ENCODE measurements at regions not wholly inside any gene's neighbourhood (a gene's known extent, or its start where the extent isn't known, plus 50 kb on each side); places are given as distances from the start of the nearest gene placed in this dataset.
"Not testable (repeated sequence)": the region's sequence is repeated elsewhere in the genome, so short reads cannot be mapped to it uniquely, and the experiment has no call there.

DNA sequence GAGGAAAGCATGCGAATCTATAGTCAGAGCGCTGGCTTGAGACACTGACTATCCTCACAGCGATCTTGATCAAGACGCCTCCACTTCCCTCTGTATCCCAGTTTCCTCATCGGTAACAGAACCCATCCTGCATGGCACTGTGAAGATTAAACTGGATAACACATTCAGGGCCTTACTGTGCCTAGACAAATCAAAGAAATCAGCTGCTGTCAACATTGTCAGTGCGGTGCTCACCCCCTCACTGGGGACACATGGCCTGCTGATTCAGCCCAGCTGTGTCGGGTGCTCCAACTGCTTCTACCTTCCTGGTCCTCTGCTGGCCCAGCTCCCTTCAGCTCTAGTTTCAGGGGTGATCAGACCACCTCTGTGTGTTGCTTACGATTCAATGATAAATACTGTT is 268.6 kb upstream of the AGAP1 start:
- no peak for TF ChIP-seq EZH2 (IDR thresholded peaks at IDR 0.05; ENCODE audit: borderline replicate concordance, low read length)
- TF ChIP-seq, protein P1, sequence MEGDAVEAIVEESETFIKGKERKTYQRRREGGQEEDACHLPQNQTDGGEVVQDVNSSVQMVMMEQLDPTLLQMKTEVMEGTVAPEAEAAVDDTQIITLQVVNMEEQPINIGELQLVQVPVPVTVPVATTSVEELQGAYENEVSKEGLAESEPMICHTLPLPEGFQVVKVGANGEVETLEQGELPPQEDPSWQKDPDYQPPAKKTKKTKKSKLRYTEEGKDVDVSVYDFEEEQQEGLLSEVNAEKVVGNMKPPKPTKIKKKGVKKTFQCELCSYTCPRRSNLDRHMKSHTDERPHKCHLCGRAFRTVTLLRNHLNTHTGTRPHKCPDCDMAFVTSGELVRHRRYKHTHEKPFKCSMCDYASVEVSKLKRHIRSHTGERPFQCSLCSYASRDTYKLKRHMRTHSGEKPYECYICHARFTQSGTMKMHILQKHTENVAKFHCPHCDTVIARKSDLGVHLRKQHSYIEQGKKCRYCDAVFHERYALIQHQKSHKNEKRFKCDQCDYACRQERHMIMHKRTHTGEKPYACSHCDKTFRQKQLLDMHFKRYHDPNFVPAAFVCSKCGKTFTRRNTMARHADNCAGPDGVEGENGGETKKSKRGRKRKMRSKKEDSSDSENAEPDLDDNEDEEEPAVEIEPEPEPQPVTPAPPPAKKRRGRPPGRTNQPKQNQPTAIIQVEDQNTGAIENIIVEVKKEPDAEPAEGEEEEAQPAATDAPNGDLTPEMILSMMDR (IDR thresholded peaks at IDR 0.05; ENCODE audit: low read length), result no peak
- no peak overlapping the region for H3K27ac ChIP-seq (ENCODE audit: low read depth, low read length, poor library complexity, severe bottlenecking)

DNA sequence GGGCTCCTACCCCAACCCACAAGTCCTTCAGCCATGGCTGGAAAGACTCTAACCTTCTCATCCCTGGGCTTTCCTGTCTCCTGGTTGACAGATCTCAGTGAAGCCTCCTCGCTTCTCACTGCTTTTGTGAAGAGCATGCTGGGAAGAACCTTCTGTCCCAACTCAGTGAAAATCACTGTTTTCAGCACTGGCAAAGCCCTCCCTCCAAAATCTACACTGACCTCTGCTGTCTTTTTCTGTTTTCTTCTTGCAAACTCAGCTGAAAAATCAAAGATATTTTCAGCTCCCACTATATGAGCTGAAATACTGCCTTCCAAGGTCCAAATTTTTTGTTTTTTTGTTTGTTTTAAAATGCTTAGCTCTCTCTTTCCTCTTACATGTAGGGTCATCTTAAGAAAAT is 266.3 kb upstream of the AGAP1 start:
- no peaks in the 10 kb centered on the region for H3K27me3 ChIP-seq (ENCODE audit: insufficient read depth, low read length)
- H3K4me2 ChIP-seq (ENCODE audit: low read length), result no peak overlapping the region
- H3K79me2 ChIP-seq (ENCODE audit: insufficient read depth, low read length), result no peaks in the 10 kb centered on the region
- H3K4me1 ChIP-seq (ENCODE audit: insufficient read depth, low read length, severe bottlenecking), result no peaks in the 10 kb centered on the region
- H3K9me2 ChIP-seq (ENCODE audit: low read depth, low read length), result no peaks in the 10 kb centered on the region
- H2AFZ ChIP-seq (ENCODE audit: low read length), result no peak overlapping the region
- H3K27ac ChIP-seq (ENCODE audit: low read depth, low read length, poor library complexity, severe bottlenecking), result no peak overlapping the region
- no peaks in the 10 kb centered on the region for H3K9me3 ChIP-seq (ENCODE audit: low read length)
- no peaks in the 10 kb centered on the region for H3K36me3 ChIP-seq (ENCODE audit: insufficient read depth, low read length)
- no peak overlapping the region for H3K4me3 ChIP-seq (ENCODE audit: low read depth, low read length, poor library complexity, severe bottlenecking)
- TF ChIP-seq, protein P1 (IDR thresholded peaks at IDR 0.05; ENCODE audit: low read length), result no peak
- TF ChIP-seq EZH2 (IDR thresholded peaks at IDR 0.05; ENCODE audit: borderline replicate concordance, low read length), result no peak
- H3F3A ChIP-seq (ENCODE audit: insufficient read depth, low read length), result no peaks in the 10 kb centered on the region
- H3K9ac ChIP-seq (ENCODE audit: low read length), result no peak overlapping the region
- no peaks in the 10 kb centered on the region for H4K20me1 ChIP-seq (ENCODE audit: insufficient read depth, low read length)

More for the DNA sequence above, 268.6 kb upstream of the AGAP1 start:
- H3F3A ChIP-seq (ENCODE audit: insufficient read depth, low read length), result no peaks in the 10 kb centered on the region
- no peak overlapping the region for H2AFZ ChIP-seq (ENCODE audit: low read length)
- H3K9me2 ChIP-seq (ENCODE audit: low read depth, low read length), result no peaks in the 10 kb centered on the region
- H3K9me3 ChIP-seq (ENCODE audit: low read length), result no peaks in the 10 kb centered on the region
- H3K36me3 ChIP-seq (ENCODE audit: insufficient read depth, low read length), result no peaks in the 10 kb centered on the region
- H3K9ac ChIP-seq (ENCODE audit: low read length), result no peak overlapping the region
- no peak overlapping the region for H3K4me3 ChIP-seq (ENCODE audit: low read depth, low read length, poor library complexity, severe bottlenecking)
- H4K20me1 ChIP-seq (ENCODE audit: insufficient read depth, low read length), result no peaks in the 10 kb centered on the region
- no peak overlapping the region for H3K4me2 ChIP-seq (ENCODE audit: low read length)
- no peaks in the 10 kb centered on the region for H3K27me3 ChIP-seq (ENCODE audit: insufficient read depth, low read length)
- no peaks in the 10 kb centered on the region for H3K4me1 ChIP-seq (ENCODE audit: insufficient read depth, low read length, severe bottlenecking)
- no peaks in the 10 kb centered on the region for H3K79me2 ChIP-seq (ENCODE audit: insufficient read depth, low read length)

DNA sequence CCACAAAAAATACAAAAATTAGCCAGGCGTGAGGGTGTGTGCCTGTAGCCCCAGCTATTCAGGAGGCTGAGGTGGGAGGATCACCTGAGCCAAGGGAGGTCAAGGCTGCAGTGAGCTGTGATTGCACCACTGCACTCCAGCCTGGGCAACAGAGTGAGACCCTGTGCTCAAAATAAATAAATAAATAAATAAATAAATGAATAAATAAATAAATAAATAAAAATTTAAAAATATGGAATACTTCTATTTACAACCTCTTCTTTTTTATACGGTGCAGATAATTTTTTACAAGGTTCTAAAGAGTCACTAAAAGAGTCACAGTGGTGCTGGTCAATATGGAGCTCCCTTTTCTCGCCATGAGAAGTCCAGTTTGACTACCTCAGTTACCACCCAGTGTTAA is 265.4 kb upstream of the AGAP1 start:
- not testable (repeated sequence) for H3K9me3 ChIP-seq (ENCODE audit: low read length); H3K9me2 ChIP-seq (ENCODE audit: low read depth, low read length); H3K4me3 ChIP-seq (ENCODE audit: low read depth, low read length, poor library complexity, severe bottlenecking); H4K20me1 ChIP-seq (ENCODE audit: insufficient read depth, low read length); H2AFZ ChIP-seq (ENCODE audit: low read length); H3K27me3 ChIP-seq (ENCODE audit: insufficient read depth, low read length); H3K36me3 ChIP-seq (ENCODE audit: insufficient read depth, low read length); H3K79me2 ChIP-seq (ENCODE audit: insufficient read depth, low read length); H3K27ac ChIP-seq (ENCODE audit: low read depth, low read length, poor library complexity, severe bottlenecking); H3K9ac ChIP-seq (ENCODE audit: low read length); H3F3A ChIP-seq (ENCODE audit: insufficient read depth, low read length); H3K4me2 ChIP-seq (ENCODE audit: low read length); H3K4me1 ChIP-seq (ENCODE audit: insufficient read depth, low read length, severe bottlenecking)

DNA sequence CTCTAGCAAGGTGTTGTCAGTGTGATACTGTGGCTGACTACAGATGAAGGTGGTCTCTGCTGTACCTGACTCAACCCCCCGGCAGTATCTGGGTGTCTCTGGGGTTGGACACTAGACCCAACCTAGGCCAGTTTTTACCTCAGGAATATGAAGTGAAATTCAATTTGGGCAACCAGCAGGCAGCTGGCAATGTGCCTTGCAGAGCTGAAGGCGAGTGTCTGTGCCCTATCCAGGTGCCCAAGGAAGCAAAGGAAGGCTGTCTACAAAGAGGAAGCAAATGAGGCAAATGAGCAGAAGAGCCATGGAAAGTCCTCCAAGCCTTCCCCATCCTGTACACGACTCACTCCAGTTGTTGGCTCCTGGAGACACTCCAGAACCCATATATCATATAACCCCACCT is 264.6 kb upstream of the AGAP1 start:
- Histone ChIP-seq H3K4me3 (ENCODE audit: low read depth, low read length, poor library complexity, severe bottlenecking) (no peak overlapping the region), H3K27me3 (ENCODE audit: insufficient read depth, low read length) (no peaks in the 10 kb centered on the region), H3K79me2 (ENCODE audit: insufficient read depth, low read length) (no peaks in the 10 kb centered on the region), H3K9ac (ENCODE audit: low read length) (no peak overlapping the region), H3K4me1 (ENCODE audit: insufficient read depth, low read length, severe bottlenecking) (no peaks in the 10 kb centered on the region), H3F3A (ENCODE audit: insufficient read depth, low read length) (no peaks in the 10 kb centered on the region), H3K36me3 (ENCODE audit: insufficient read depth, low read length) (no peaks in the 10 kb centered on the region), H3K9me2 (ENCODE audit: low read depth, low read length) (no peaks in the 10 kb centered on the region), H4K20me1 (ENCODE audit: insufficient read depth, low read length) (no peaks in the 10 kb centered on the region), H3K4me2 (ENCODE audit: low read length) (no peak overlapping the region), H3K27ac (ENCODE audit: low read depth, low read length, poor library complexity, severe bottlenecking) (no peak overlapping the region), H2AFZ (ENCODE audit: low read length) (no peak overlapping the region), H3K9me3 (ENCODE audit: low read length) (no peaks in the 10 kb centered on the region)
- TF ChIP-seq, protein P1 (IDR thresholded peaks at IDR 0.05; ENCODE audit: low read length), result no peak
- no peak for TF ChIP-seq EZH2 (IDR thresholded peaks at IDR 0.05; ENCODE audit: borderline replicate concordance, low read length)
